Muscle of leg (tissue), 3 donors: ENCODE measurements at regions not wholly inside any gene's neighbourhood (a gene's known extent, or its start where the extent isn't known, plus 50 kb on each side); places are given as distances from the start of the nearest gene placed in this dataset.

ENCODE experiments used
- DNase-seq: peaks from one replicate; pipeline ENCODE4 v3.0.0; 2013
- H3K27ac ChIP-seq: one replicate; pipeline ENCODE4 v1.5.1; 2013; ENCODE audit warnings: mild to moderate bottlenecking, low read length, control low read depth
- H3K27me3 ChIP-seq: one replicate; pipeline ENCODE4 v1.6.1; 2013; ENCODE audit warnings: low read length; ENCODE audit not compliant: control insufficient read depth, insufficient read depth
- H3K36me3 ChIP-seq: one replicate; pipeline ENCODE4 v1.6.1; 2013; ENCODE audit warnings: low read length; ENCODE audit not compliant: control insufficient read depth, insufficient read depth
- H3K4me1 ChIP-seq: one replicate; pipeline ENCODE4 v1.6.1; 2013; ENCODE audit warnings: low read length; ENCODE audit not compliant: control insufficient read depth, insufficient read depth
- H3K4me3 ChIP-seq: one replicate; pipeline ENCODE4 v1.5.1; 2013; ENCODE audit warnings: low read length, control low read depth
- H3K9me3 ChIP-seq: replicated peaks from 2 replicates; pipeline ENCODE4 v1.6.1; 2013; ENCODE audit warnings: low read depth, low read length; ENCODE audit not compliant: control insufficient read depth
- WGBS: methylation state at CpG from one replicate; pipeline ENCODE4 v1.1.5; 2013; ENCODE audit warnings: missing lambda C conversion rate; ENCODE audit not compliant: insufficient coverage; 5-methylcytosine and 5-hydroxymethylcytosine counted together

- no CpG with 5 or more reads among the region's 5 CpGs for WGBS
- Histone ChIP-seq H3K36me3 (no peaks in the 10 kb centered on the region), H3K4me1 (no peaks in the 10 kb centered on the region), H3K27me3 (no peaks in the 10 kb centered on the region), H3K9me3 (no peaks in the 10 kb centered on the region), H3K27ac (no peak overlapping the region), H3K4me3 (no peak overlapping the region)
- DNase-seq, result no peak
Observed at GRCh38 chr22:22133910-22134309, 110.7 kb upstream of the VPREB1 start.

GRCh38 chr22:22130953-22131608 is 113.5 kb upstream of the VPREB1 start:
- Histone ChIP-seq H3K36me3 (no peaks in the 10 kb centered on the region), H3K4me1 (no peaks in the 10 kb centered on the region), H3K27me3 (no peaks in the 10 kb centered on the region), H3K9me3 (no peaks in the 10 kb centered on the region), H3K4me3 (no peak overlapping the region), H3K27ac (no peak overlapping the region)
- 100% methylated on average over 2 of the region's 3 CpGs for WGBS
- DNase-seq, result no peak

GRCh38 chr22:22129387-22129786 is 115.2 kb upstream of the VPREB1 start:
- no peak for DNase-seq
- no peak overlapping the region for H3K27ac ChIP-seq
- 60% methylated on average over 1 of the region's 3 CpGs for WGBS

GRCh38 chr22:22128440-22128839 is 116.1 kb upstream of the VPREB1 start:
- Histone ChIP-seq H3K4me3 (no peak overlapping the region), H3K4me1 (no peaks in the 10 kb centered on the region), H3K9me3 (no peaks in the 10 kb centered on the region), H3K36me3 (no peaks in the 10 kb centered on the region), H3K27ac (no peak overlapping the region), H3K27me3 (no peaks in the 10 kb centered on the region)
- WGBS, result 94% methylated on average over 2 of the region's 2 CpGs
- DNase-seq, result no peak

More at GRCh38 chr22:22129387-22129786, 115.2 kb upstream of the VPREB1 start:
- Histone ChIP-seq H3K27me3 (no peaks in the 10 kb centered on the region), H3K36me3 (no peaks in the 10 kb centered on the region), H3K4me3 (no peak overlapping the region), H3K9me3 (no peaks in the 10 kb centered on the region), H3K4me1 (no peaks in the 10 kb centered on the region)

- H3K4me1 ChIP-seq, result no peaks in the 10 kb centered on the region
- no peaks in the 10 kb centered on the region for H3K9me3 ChIP-seq
- peaks cover 2% of the 10 kb centered on the region for H3K27me3 ChIP-seq
- 92% methylated on average over 2 of the region's 5 CpGs for WGBS
- H3K36me3 ChIP-seq, result no peaks in the 10 kb centered on the region
- no peak overlapping the region for H3K4me3 ChIP-seq
- H3K27ac ChIP-seq, result no peak overlapping the region
- DNase-seq, result no peak
Observed at GRCh38 chr22:22127100-22127499, 117.5 kb upstream of the VPREB1 start.

- Histone ChIP-seq H3K27ac (no peak overlapping the region), H3K36me3 (no peaks in the 10 kb centered on the region), H3K4me3 (no peak overlapping the region), H3K27me3 (peaks cover 2% of the 10 kb centered on the region), H3K4me1 (no peaks in the 10 kb centered on the region), H3K9me3 (no peaks in the 10 kb centered on the region)
- 87% methylated on average over 21 of the region's 24 CpGs for WGBS
- no peak for DNase-seq
Observed at GRCh38 chr22:22125579-22126468, 118.8 kb upstream of the VPREB1 start.

- H3K4me1 ChIP-seq, result no peaks in the 10 kb centered on the region
- no peaks in the 10 kb centered on the region for H3K9me3 ChIP-seq
- H3K4me3 ChIP-seq, result no peak overlapping the region
- H3K27ac ChIP-seq, result no peak overlapping the region
- 83% methylated on average over 19 of the region's 19 CpGs for WGBS
- DNase-seq, result no peak
- H3K36me3 ChIP-seq, result no peaks in the 10 kb centered on the region
- peaks cover 2% of the 10 kb centered on the region for H3K27me3 ChIP-seq
Observed at GRCh38 chr22:22125028-22125578, 119.5 kb upstream of the VPREB1 start.

GRCh38 chr22:22124374-22124773 is 120.2 kb upstream of the VPREB1 start:
- Histone ChIP-seq H3K9me3 (no peaks in the 10 kb centered on the region), H3K4me3 (no peak overlapping the region), H3K27ac (no peak overlapping the region), H3K4me1 (no peaks in the 10 kb centered on the region), H3K36me3 (no peaks in the 10 kb centered on the region), H3K27me3 (peaks cover 2% of the 10 kb centered on the region)
- no peak for DNase-seq
- WGBS, result 84% methylated on average over 8 of the region's 12 CpGs

GRCh38 chr22:22123960-22124278 is 120.7 kb upstream of the VPREB1 start:
- no peaks in the 10 kb centered on the region for H3K36me3 ChIP-seq
- DNase-seq, result no peak
- H3K4me1 ChIP-seq, result no peaks in the 10 kb centered on the region
- no peak overlapping the region for H3K27ac ChIP-seq
- no peaks in the 10 kb centered on the region for H3K9me3 ChIP-seq
- WGBS, result 90% methylated on average over 15 of the region's 15 CpGs
- no peak overlapping the region for H3K4me3 ChIP-seq
- peaks cover 2% of the 10 kb centered on the region for H3K27me3 ChIP-seq

- 86% methylated on average over 13 of the region's 16 CpGs for WGBS
- no peak for DNase-seq
- no peak overlapping the region for H3K27ac ChIP-seq
- no peaks in the 10 kb centered on the region for H3K4me1 ChIP-seq
- H3K4me3 ChIP-seq, result no peak overlapping the region
- H3K27me3 ChIP-seq, result peaks cover 2% of the 10 kb centered on the region
- no peaks in the 10 kb centered on the region for H3K9me3 ChIP-seq
- no peaks in the 10 kb centered on the region for H3K36me3 ChIP-seq
Observed at GRCh38 chr22:22123118-22123959, 121.2 kb upstream of the VPREB1 start.
